ENCODE measurements at regions not wholly inside any gene's neighbourhood (a gene's known extent, or its start where the extent isn't known, plus 50 kb on each side); places are given as distances from the start of the nearest gene placed in this dataset.
"Not testable (repeated sequence)": the region's sequence is repeated elsewhere in the genome, so short reads cannot be mapped to it uniquely, and the experiment has no call there.

DNA sequence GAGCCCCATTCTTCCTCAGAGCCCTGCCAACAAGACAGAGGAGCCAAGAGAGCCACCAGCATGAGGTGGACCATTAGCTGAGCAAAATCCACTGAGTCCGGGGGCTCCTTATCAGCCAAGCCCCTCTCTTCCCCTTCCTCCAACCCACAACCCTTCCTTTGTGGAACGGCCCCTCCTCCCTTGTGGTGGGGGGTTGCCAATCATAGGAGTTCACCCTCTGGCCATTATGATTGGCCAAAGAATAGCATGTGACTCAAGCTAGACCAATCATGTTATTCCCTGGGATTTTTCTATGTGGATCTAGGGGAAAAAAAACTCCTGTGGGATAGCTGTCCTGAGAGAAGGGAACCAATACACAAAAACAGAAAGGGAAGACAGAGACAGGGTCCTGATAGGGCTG, 120.5 kb downstream of the C16orf95 start:
- no peak for DNase-seq (ENCODE audit: low read depth, low spot score)

DNA sequence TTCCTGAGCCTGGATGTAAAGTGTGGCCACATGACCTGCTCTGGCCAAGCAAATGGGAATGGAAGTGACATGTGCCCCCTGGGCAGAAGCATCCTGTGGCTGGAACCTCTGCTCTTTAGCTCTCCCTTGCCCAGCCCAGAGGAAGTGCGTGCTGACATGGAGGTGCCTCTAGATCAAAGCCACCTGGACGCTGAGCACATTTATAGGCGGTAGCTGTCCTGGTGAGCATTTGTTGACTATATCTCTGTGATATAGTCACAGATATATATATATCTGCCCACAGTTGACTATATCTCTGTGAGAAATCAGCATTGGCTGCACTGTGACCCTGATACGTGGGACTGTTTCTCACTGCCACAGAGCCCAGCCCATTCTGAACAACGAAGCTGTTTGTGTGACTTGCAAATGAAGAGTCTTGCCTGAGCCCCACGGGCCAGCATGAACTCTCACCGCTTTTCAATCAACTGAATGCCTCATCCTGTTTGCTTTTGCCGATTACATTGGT, 118.8 kb downstream of the C16orf95 start:
- DNase-seq (ENCODE audit: low read depth, low spot score), result peak; percentile 62

DNA sequence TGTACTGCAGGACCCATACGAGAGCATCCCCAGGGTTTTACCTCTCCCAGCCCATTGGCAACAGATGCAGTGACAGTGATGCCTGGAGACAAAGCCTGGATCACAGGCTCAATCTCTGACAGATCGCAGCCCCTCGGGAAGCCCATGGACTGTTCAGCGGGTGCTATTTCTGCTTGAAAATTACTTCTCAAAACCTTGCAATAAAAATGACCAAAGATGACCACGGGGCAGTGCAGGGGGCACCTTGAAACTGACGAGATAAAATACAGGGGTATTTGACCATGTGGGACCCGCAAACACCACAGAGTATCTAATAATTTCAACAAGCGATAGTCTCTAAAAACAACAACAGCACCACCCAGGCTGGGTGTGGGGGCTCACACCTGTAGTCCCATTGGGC, 118.3 kb downstream of the C16orf95 start:
- no peak for DNase-seq (ENCODE audit: low read depth, low spot score)

DNA sequence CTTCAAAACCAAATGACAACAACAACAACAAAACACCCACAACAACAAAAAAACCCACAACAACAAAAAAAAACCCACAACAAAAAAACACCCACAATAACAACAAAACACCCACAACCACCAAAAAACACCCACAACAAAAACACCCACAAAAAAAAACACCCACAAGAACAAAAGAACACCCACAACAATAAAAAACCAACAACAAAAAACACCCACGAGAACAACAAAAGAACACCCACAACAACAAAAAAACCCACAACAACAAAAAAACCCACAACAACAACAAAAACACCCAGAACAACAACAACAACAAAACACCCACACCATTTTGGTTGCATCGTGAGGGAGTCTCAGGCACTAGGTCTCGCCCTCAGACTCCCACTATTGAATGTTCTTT, 117.8 kb downstream of the C16orf95 start:
- DNase-seq (ENCODE audit: low read depth, low spot score), result no peak

DNA sequence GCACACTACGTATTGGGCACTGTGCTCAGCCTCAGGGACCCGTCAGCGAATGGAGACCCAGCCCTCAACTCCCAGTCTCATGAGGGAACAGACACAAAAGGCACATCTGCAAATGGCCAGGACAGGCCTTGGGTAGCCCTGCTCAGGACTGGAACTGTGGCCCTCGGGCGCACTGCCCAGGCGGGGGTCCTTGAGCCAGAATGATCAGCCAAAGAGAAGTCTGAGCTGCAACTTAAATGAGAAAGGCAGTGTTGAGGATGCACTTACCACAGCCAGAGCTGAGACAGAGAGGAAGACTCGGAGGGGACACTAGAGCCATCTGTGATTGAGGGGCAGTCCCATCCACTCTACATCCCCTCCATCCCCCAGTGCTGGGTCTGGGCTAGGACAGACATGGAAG, 117.3 kb downstream of the C16orf95 start:
- DNase-seq (ENCODE audit: low read depth, low spot score), result peak; percentile 14

DNA sequence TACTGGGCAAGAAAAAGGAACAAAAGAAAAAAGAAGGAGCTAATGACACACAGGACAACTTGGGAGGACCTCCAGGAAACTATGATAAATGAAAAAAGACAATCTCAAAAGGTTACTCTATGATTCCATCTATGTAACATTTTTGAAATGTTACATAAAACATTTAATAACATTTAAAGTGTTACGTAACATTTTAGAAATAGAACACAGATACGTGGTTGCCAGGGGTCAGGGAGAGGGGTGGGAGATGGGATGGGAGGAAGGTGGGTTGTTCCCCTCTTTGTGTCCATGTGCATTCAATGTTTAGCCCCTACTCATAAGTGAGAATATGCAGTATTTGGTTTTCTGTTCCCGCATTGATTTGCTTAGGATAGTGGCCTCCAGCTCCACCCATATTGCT, 116.6 kb downstream of the C16orf95 start:
- no peak for DNase-seq (ENCODE audit: low read depth, low spot score)

DNA sequence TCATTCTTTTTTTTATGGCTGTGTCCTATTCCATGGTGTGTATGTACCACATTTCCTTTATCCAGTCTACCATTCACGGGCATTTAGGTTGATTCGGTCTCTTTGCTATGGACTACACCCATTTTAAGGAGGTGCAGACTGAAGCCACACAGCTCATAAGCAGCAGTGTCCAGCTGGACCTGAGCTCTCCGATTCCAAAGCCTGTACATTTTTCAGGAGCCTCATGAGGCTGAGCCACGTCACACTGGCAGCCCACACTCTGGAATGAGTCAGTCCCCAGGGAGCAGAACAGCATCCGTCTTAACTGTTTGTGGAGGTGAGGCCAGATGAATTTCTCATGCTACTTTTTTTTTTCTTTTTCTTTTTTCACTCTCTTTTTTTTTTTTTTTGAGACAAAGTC, 116.1 kb downstream of the C16orf95 start:
- no peak for DNase-seq (ENCODE audit: low read depth, low spot score)

DNA sequence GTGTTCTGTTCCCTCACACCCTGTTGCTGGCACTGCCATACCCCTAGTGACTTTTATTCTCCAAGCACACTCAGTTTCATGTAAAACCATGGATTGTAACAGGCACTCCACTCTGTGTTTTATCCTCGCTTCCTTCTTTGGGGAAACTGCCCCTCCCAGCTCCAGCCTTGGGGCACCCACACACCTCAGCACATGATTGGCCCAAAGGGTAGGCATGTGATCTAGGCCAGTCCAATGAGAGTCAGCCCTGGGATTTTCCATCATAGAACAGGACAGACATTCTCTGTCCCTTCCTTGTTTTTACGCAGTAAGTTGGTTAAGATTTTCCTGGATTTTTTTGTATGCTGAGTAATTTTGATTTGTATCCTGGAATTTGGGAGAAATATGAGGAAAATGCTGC, 115.4 kb downstream of the C16orf95 start:
- DNase-seq (ENCODE audit: low read depth, low spot score), result no peak

DNA sequence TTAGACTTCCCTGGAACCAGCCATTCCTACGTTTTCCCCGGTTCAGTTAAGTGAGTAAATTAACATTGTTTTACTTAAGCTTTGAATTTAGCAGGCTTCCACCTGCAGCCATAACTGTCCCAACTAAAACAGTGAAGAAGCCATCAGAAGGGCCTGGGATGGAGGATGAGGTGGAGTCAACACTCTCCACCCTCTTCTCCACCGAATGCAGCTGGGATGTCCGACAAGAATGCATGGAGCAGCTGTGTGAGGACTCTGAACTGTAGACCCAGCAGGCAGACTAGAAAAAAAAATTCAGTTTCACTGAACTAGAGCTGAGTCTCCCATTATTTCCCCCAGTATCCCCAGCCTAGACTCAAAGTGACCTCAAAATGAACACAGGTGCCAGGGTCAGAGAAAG, 114.8 kb downstream of the C16orf95 start:
- no peak for DNase-seq (ENCODE audit: low read depth, low spot score)

DNA sequence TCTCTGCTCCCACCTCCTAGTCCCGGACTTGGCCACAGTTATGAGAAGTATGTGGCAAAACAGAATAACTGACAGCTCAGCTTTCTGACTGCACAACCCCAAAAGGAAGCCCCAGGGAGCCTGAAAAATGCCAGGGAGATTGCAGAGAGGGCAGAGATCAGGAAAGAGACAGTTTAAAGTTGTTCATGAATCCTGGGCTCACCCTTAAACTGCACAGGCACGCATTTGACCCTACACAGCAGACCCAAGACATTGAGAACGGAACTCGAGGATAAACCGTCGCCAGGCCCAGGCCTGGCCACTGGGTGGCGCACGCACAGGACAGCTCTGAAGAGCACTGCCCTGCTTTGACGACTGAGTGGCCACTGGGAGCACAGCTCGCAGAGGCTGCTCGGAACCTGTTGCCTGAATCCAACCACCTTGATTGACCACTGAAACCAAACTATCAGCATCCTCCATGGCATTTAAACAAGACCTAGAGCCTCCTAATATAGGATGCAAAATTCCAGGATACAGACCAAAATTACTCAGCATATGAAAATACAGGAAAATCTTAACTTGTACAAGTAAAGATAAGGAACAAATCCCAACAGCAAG, 114.0 kb downstream of the C16orf95 start:
- DNase-seq (ENCODE audit: low read depth, low spot score), result peak; percentile 88

DNA sequence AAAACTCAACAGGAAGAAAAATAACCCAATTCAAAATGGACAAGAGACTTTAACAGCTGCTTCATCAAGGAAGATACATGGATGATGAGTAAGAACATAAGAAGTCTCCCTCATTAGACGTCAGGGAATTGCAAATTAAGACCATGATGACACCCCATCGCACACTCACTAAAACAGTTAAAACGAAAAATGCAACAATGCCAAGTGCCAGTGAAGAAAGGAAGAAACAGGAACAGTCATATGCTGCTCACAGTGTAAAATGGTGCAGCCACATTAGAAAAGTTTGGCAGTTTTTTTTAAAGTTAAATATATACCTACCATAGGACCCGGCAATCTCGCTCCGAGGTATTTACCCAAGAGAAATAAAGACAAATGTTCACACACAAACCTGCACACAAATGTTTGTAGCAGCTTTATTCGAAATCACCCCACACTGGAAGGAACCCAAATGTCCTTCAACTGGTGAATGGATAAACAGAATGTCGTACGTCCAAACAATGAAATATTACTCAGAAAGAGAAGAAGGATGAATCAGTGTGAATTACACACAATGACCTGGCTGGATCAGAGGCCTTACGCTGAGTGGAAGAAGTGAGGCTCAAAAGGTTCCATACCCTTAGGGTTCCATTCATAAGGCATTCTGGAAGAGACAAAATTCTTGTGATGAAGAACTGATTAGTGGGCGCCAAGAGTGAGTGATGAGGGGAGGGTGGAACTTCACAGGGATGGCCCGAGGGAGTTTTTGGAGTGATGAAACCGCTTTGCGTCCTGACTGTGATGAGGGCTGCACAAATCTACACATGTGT, 110.3 kb downstream of the C16orf95 start:
- DNase-seq (ENCODE audit: low read depth, low spot score), result peak; percentile 29

DNA sequence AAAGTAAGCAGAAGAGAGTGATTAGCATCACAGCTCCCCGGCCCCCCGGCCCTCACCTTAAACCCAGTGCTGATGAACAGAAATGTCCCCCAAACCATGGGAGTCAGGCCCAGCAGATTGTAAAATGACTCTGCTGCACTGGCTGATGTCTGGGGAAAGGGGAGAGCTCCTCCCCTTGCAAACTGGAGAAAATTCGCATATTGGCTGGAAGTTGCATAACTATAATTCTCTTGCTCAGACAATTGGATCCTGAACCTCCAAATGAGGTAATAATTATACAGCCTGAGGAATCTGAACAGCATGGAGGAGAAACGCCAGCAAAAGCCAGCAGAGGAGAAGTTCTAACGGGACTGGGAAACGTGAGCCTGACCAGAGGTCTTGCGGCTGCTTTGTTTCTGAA, 109.7 kb downstream of the C16orf95 start:
- no peak for DNase-seq (ENCODE audit: low read depth, low spot score)

DNA sequence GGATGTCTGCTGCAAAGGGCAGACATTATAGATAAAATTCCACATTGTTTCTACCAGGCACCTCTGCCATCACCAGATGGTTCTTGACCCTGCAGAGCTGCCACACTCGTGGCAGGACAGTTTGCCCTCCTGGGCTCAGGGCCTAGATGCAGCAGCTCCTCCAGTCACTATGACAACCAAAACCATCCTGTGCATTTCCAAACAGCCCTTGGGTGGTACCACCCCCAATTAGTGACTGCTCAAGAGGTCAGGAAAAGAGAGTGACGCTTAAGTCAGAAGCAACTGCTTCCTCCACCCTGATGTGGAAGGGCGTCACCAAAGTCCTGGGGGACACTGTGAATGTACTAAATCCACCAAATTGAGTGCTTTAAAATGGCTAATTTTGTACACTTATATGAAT, 109.2 kb downstream of the C16orf95 start:
- peak; percentile 19 for DNase-seq (ENCODE audit: low read depth, low spot score)

DNA sequence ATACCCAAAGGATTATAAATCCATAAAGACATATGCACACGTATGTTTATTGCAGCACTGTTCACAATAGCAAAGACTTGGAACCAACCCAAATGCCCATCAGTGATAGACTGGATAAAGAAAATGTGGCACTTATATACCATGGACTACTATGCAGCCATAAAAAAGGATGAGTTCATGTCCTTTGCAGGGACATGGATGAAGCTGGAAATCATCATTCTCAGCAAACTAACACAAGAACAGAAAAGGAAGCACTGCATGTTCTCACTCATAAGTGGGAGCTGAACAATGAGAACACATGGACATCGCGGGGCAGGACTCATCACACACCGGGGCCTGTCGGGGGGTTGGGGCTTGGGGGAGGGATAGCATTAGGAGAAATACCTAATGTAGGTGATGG, 108.2 kb downstream of the C16orf95 start:
- DNase-seq (ENCODE audit: low read depth, low spot score), result not testable (repeated sequence)

DNA sequence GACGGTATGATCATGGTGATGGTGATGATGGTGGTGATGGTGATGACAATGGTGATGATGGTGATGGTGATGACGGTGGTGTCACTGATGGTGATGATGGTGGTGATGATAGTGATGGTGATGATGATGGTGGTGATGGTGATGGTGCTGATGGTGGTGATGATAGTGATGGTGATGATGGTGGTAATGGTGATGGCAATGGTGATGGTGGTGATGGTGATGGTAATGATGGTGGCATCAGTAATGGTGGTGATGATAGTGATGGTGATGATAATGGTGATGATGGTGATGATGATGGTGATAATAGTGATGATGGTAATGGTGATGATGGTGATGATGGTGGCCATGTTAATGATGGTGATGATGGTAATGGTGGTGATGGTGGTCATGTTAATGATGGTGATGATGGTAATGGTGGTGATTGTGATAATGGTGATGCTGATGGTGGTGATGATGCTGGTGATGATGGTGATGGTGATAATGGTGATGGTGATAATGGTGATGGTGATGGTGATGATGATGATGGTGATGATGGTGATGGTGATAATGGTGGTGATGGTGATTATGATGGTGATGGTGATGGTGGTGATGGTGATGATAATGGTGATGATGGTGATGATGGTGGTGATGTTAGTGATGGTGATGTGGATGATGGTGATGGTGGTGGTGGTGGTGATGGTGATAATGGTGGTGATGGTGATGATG, 107.2 kb downstream of the C16orf95 start:
- DNase-seq (ENCODE audit: low read depth, low spot score), result no peak

DNA sequence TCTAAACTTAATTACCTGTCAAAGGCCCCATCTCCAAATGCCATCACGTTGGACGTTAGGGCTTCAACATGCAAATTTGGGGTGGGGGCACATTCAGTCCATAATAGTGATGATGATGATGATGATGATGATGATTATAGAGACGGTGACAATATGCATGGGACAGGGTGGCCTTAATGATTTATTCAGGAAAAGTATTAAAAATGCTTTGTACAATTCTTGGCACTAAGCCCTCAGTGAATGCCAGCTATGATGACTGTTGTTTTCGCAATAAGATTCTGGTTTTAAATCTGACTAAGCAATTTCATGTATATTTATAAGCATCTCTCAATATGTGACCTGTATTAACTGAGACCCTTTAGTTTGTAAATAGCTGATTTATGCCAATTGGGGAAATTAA, 106.3 kb downstream of the C16orf95 start:
- no peak for DNase-seq (ENCODE audit: low read depth, low spot score)

DNA sequence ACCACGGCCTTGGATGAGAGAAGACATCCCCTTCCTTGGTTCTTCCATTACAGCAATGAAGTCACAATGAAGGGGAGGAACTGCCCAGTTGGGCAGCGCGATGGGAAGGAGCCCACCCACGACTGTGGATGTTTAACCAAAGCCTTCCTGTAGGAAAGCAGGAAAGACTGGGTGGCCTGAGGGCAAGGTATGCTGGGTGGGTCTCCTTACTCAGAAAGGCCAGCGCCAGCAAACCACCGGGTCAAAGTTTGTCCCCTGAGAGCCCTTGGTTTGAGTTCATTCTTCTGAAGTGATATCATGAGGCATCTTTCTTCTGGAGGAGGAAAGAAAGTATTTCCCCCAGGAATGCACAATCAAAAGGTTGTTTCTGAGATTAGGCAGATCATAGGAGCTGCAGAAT, 105.2 kb downstream of the C16orf95 start:
- DNase-seq (ENCODE audit: low read depth, low spot score), result no peak

DNA sequence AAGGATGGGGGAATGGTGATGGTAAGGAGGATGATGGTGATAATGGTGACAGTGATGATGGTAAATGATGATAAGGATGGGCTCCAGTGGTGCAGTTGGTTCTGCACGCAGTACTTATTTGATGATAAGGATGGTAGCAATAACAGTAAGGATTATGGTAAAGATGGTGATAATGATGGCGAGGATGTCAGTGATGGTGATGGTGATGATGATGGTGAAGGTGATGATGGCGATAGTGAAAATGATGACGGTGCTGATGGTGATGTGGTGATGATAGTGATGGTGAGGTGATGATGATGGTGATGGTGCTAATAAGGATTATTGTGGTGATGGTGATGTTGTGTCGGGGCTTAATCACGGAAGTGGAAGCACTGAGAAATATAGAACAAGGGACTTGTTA, 103.7 kb downstream of the C16orf95 start:
- DNase-seq (ENCODE audit: low read depth, low spot score), result no peak

DNA sequence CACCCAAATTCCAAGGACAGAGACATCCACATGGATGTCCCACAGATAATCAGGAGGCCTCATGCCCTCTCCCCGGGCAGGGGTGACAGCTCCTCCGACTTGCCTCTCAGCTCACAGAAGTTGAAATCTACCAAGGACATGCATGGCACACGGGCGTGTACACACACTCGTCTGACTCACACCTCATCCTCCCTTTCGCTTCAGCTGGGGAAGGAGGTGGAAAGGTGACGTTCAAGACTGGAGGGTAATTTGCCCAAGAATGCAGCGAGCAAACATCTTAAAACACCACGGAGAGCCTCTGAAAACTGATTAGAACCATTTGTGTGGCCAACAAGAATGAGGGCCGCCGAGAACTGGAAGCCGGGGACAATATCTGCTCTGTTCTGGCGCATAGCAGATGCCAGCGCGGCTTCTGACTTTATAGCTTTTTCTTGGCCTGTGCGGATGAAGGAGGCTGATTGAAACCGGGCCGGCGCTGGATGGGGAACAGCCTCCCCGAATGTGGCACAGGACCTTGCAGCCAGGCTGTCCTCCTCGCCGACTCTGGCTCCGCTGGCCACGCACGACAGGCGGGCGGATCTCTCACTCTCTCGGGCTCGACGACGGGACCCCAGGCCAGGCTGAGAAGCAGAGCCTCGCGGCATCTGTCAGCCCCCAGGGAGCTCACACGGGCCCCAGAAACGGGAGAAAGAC, 100.9 kb downstream of the C16orf95 start:
- DNase-seq (ENCODE audit: low read depth, low spot score), result no peak

DNA sequence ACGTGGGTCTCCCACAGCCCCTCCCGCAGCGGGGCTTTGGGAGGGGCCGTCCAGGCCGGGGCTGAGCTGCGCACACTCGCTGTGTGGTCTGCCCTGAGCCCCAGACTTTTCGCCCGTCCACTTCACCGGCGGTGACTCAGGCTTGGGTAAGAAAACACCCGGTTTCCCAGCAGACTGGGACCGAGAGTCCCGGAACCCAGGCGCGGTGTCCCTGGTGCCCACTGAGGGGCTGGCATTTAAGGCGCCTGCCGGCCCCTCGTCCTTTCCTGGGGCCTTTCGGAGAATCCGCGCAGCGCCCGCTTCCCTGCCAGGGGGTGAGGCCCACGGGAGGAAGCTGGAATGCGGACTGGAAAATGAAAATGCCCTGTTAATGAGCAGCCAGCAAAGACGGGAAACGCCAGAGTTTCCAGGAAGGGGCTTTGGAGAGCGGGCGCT, 100.3 kb downstream of the C16orf95 start:
- DNase-seq (ENCODE audit: low read depth, low spot score), result no peak

DNA sequence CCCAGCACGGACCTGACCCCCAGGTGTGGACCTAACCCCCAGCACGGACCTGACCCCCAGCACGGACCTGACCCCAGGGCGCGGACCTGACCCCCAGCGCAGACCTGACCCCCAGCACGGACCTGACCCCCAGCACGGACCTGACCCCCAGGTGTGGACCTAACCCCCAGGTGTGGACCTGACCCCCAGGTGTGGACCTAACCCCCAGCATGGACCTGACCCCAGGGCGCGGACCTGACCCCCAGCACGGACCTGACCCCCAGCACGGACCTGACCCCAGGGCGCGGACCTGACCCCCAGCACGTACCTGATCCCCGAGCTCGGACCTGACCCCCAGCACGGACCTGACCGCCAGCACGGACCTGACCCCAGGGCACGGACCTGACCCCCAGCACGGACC, 99.4 kb downstream of the C16orf95 start:
- DNase-seq (ENCODE audit: low read depth, low spot score), result not testable (repeated sequence)
